ENCODE measurements at regions not wholly inside any gene's neighbourhood (a gene's known extent, or its start where the extent isn't known, plus 50 kb on each side); places are given as distances from the start of the nearest gene placed in this dataset.

DNA sequence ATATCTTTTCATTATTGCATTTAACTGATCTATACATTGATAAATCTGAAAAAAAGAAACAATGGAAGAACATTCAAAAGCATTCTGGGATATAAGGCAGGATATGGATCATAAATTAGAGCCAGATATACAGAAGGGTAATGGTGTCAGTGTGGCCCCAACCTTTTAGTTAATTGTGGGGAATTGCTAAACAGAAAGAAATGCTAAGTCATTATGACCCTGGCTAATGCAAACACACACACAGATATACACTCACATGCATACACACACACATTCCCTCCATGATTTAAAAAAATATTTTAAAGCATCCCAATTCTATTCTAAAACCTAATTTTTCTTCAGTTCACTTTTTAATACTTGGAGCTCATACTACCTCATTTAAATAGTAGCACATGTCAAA, 404.5 kb downstream of the BCAT1 start:
- intact Hi-C loops (cut with micrococcal nuclease; ENCODE audit: unreplicated experiment) (no loop called here), in situ Hi-C loops (cut with HindIII; ENCODE audit: low pct_unique_long_range_greater_than_20kb, low sequenced_read_pairs) (no loop called here)
- POLR2A ChIA-PET: no interaction called here
- BruUV-seq (replicated peaks): no TSS peak
- Histone ChIP-seq H3K4me1 (ENCODE audit: control insufficient read depth, insufficient read depth, low read length) (no peaks in the 10 kb centered on the region), H3K4me3 (ENCODE audit: low read depth in 2 of 2, low read length in 2 of 2) (no peak overlapping the region), H3K27me3 (ENCODE audit: control insufficient read depth, insufficient read depth, low read length) (peaks cover 2% of the 10 kb centered on the region; the same call in 1 of the 2 replicates), H3K27ac (ENCODE audit: low read length) (no peak overlapping the region), H3K36me3 (ENCODE audit: control insufficient read depth, insufficient read depth, low read length) (no peaks in the 10 kb centered on the region), H3K9me3 (ENCODE audit: control insufficient read depth, insufficient read depth, low read depth, low read length) (no peaks in the 10 kb centered on the region)
- CTCF ChIA-PET: no interaction called here
- TF ChIP-seq, protein P1, sequence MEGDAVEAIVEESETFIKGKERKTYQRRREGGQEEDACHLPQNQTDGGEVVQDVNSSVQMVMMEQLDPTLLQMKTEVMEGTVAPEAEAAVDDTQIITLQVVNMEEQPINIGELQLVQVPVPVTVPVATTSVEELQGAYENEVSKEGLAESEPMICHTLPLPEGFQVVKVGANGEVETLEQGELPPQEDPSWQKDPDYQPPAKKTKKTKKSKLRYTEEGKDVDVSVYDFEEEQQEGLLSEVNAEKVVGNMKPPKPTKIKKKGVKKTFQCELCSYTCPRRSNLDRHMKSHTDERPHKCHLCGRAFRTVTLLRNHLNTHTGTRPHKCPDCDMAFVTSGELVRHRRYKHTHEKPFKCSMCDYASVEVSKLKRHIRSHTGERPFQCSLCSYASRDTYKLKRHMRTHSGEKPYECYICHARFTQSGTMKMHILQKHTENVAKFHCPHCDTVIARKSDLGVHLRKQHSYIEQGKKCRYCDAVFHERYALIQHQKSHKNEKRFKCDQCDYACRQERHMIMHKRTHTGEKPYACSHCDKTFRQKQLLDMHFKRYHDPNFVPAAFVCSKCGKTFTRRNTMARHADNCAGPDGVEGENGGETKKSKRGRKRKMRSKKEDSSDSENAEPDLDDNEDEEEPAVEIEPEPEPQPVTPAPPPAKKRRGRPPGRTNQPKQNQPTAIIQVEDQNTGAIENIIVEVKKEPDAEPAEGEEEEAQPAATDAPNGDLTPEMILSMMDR (IDR thresholded peaks at IDR 0.05): no peak
- TF ChIP-seq POLR2AphosphoS5 (IDR thresholded peaks at IDR 0.05; ENCODE audit: low read depth, low read length) (no peak), SIN3A (IDR thresholded peaks at IDR 0.05; ENCODE audit: borderline replicate concordance, insufficient read depth, low read depth, low read length) (no peak), TCF7L2 (IDR thresholded peaks at IDR 0.05; ENCODE audit: low read depth, low read length) (no peak)
- TF ChIP-seq, protein P2, sequence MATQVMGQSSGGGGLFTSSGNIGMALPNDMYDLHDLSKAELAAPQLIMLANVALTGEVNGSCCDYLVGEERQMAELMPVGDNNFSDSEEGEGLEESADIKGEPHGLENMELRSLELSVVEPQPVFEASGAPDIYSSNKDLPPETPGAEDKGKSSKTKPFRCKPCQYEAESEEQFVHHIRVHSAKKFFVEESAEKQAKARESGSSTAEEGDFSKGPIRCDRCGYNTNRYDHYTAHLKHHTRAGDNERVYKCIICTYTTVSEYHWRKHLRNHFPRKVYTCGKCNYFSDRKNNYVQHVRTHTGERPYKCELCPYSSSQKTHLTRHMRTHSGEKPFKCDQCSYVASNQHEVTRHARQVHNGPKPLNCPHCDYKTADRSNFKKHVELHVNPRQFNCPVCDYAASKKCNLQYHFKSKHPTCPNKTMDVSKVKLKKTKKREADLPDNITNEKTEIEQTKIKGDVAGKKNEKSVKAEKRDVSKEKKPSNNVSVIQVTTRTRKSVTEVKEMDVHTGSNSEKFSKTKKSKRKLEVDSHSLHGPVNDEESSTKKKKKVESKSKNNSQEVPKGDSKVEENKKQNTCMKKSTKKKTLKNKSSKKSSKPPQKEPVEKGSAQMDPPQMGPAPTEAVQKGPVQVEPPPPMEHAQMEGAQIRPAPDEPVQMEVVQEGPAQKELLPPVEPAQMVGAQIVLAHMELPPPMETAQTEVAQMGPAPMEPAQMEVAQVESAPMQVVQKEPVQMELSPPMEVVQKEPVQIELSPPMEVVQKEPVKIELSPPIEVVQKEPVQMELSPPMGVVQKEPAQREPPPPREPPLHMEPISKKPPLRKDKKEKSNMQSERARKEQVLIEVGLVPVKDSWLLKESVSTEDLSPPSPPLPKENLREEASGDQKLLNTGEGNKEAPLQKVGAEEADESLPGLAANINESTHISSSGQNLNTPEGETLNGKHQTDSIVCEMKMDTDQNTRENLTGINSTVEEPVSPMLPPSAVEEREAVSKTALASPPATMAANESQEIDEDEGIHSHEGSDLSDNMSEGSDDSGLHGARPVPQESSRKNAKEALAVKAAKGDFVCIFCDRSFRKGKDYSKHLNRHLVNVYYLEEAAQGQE (IDR thresholded peaks at IDR 0.05; ENCODE audit: insufficient read depth in 1 of 2, low read depth in 2 of 2, low read length in 1 of 2): no peak
- DNase-seq (ENCODE audit: low read depth, low spot score) (no peak), ATAC-seq (no peak)

DNA sequence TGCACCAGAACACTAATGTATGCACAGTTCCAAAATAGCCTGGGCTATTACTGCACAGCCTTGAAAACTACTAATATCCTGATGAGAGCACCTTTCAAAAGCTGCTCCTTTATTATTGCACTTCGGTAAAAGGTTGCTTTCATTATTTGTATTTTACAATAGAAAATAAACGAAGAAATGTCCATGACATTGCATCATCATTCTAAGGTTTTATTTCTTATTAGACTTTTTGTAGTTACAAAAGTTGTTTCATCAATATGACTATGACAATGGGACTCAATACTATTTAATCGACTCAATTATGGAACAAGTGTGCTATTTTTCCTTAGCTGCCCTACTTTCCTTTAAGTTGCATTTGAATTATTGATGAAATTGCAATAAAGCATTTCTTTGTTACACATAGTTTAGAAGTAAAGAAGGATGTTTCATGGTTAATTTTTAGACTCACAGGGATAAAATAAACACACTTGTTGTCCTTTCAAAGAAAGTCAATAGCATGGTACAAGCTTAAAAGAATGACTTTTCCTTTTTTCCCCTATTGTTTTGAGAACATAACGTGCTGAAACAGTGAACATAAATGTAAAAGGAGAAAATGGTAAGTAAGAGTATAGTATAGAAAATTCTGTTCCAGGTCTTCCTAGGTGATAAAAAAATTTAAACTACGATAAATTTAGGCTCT, 407.6 kb downstream of the BCAT1 start:
- ATAC-seq: no peak
- H3K27me3 ChIP-seq (ENCODE audit: control insufficient read depth, insufficient read depth, low read length): peaks cover 2% of the 10 kb centered on the region; the same call in 1 of the 2 replicates
- in situ Hi-C loops (cut with HindIII; ENCODE audit: low pct_unique_long_range_greater_than_20kb, low sequenced_read_pairs) (no loop called here), intact Hi-C loops (cut with micrococcal nuclease; ENCODE audit: unreplicated experiment) (no loop called here)
- H3K4me3 ChIP-seq (ENCODE audit: low read depth in 2 of 2, low read length in 2 of 2): no peak overlapping the region
- H3K36me3 ChIP-seq (ENCODE audit: control insufficient read depth, insufficient read depth, low read length): no peaks in the 10 kb centered on the region
- POLR2A ChIA-PET: no interaction called here
- CTCF ChIA-PET: no interaction called here
- no peaks in the 10 kb centered on the region for H3K9me3 ChIP-seq (ENCODE audit: control insufficient read depth, insufficient read depth, low read depth, low read length)
- BruUV-seq (replicated peaks): no TSS peak
- no peak for DNase-seq (ENCODE audit: low read depth, low spot score)
- no peak overlapping the region for H3K27ac ChIP-seq (ENCODE audit: low read length)
- no peak for TF ChIP-seq SIN3A (IDR thresholded peaks at IDR 0.05; ENCODE audit: borderline replicate concordance, insufficient read depth, low read depth, low read length)
- no peak for TF ChIP-seq POLR2AphosphoS5 (IDR thresholded peaks at IDR 0.05; ENCODE audit: low read depth, low read length)
- TF ChIP-seq, protein P1 (IDR thresholded peaks at IDR 0.05): no peak
- TF ChIP-seq, protein P2 (IDR thresholded peaks at IDR 0.05; ENCODE audit: insufficient read depth in 1 of 2, low read depth in 2 of 2, low read length in 1 of 2): no peak
- no peak for TF ChIP-seq TCF7L2 (IDR thresholded peaks at IDR 0.05; ENCODE audit: low read depth, low read length)
- no peaks in the 10 kb centered on the region for H3K4me1 ChIP-seq (ENCODE audit: control insufficient read depth, insufficient read depth, low read length)

Measured in Panc1 (cell line).